ENCODE measurements at regions not wholly inside any gene's neighbourhood (a gene's known extent, or its start where the extent isn't known, plus 50 kb on each side); places are given as distances from the start of the nearest gene placed in this dataset.

DNA sequence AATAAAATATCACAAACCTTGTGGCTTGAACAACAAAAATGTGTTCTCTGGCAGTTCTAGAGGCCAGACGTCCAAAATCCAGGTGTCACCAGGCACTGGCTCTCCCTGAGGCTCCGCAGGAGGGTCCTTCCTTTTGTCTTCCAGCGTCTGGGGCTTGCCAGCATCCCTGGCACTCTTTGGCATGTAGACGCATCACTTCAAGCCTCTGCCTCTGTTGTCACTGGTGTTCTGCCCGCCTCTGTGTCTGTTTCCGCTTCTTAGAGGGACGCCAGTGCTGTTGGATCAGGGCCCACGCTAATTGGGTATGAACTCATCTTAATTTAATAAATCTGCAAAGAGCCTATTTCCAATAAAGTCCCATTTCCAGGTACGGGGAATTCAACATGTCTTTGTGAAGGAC is 273.7 kb upstream of the C1orf174 start:
- FAIRE-seq (no peak), DNase-seq (no peak)
- Histone ChIP-seq H3K4me3 (ENCODE audit: low read length in 3 of 3) (no peak overlapping the region), H3K4me1 (ENCODE audit: control insufficient read depth in 2 of 3, insufficient read depth in 2 of 3, low read depth in 1 of 3, low read length in 3 of 3) (no peaks in the 10 kb centered on the region), H3K36me3 (ENCODE audit: control insufficient read depth in 2 of 3, insufficient read depth in 3 of 3, low read length in 3 of 3) (no peaks in the 10 kb centered on the region), H3K27me3 (ENCODE audit: control insufficient read depth, insufficient read depth, low read length) (no peaks in the 10 kb centered on the region), H3K9me3 (ENCODE audit: control insufficient read depth in 2 of 3, insufficient read depth in 1 of 3, low read length in 3 of 3) (no peaks in the 10 kb centered on the region), H3K9ac (ENCODE audit: low read length in 3 of 3) (no peak overlapping the region), H3K27ac (ENCODE audit: low read depth in 2 of 2, low read length in 2 of 2) (no peak overlapping the region)
- TF ChIP-seq, protein P1, sequence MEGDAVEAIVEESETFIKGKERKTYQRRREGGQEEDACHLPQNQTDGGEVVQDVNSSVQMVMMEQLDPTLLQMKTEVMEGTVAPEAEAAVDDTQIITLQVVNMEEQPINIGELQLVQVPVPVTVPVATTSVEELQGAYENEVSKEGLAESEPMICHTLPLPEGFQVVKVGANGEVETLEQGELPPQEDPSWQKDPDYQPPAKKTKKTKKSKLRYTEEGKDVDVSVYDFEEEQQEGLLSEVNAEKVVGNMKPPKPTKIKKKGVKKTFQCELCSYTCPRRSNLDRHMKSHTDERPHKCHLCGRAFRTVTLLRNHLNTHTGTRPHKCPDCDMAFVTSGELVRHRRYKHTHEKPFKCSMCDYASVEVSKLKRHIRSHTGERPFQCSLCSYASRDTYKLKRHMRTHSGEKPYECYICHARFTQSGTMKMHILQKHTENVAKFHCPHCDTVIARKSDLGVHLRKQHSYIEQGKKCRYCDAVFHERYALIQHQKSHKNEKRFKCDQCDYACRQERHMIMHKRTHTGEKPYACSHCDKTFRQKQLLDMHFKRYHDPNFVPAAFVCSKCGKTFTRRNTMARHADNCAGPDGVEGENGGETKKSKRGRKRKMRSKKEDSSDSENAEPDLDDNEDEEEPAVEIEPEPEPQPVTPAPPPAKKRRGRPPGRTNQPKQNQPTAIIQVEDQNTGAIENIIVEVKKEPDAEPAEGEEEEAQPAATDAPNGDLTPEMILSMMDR (IDR thresholded peaks at IDR 0.05; ENCODE audit: borderline replicate concordance, extremely low read depth, insufficient read depth), result no peak
- intact Hi-C loops (cut with DNase I), result no loop called here

DNA sequence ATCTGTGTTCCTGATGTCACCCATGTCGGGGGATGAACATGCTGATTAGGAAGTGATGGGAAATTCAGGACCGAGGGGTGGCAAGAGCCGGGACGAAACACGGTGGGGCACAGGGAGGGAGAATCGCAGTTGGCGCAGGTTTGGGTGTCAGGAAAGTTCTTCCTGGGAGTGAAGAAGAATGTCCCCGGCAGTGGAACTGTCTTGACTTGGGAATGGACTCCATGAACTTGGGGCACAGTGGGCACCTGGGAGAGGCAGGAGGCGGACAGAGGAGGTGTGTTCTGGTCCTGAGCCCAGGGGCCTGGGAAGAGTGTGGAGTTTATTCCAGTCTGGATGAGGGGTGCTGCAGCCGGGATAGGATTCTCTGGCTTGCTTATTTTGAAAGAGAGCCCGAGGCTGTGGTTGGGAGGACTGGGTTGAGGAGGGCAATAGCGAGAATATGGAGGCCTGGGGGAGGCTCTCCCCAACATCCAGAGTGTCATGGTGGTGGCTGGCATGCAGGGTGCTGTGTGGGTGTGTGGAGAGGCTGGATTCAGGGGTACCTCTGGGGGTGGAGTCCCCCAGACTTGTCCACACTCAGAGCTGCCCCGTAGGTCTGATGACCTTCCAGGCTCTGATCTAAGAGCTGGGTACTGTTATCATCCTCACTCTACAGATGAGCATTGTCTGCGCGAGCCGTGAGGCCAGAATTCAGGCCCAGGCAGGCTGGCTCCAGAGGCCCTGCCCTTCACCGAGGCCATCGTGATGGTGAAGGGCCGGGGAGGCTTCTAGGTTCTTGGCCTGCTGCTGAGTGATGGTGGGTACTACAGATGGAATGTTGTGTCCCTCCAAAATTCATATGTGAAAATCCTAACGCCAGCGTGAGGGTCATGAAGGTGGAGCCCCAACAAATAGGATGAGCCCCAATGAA is 274.5 kb upstream of the C1orf174 start:
- Histone ChIP-seq H3K9ac (ENCODE audit: low read length in 3 of 3) (no peak overlapping the region), H3K9me3 (ENCODE audit: control insufficient read depth in 2 of 3, insufficient read depth in 1 of 3, low read length in 3 of 3) (no peaks in the 10 kb centered on the region), H3K36me3 (ENCODE audit: control insufficient read depth in 2 of 3, insufficient read depth in 3 of 3, low read length in 3 of 3) (no peaks in the 10 kb centered on the region), H3K27ac (ENCODE audit: low read depth in 2 of 2, low read length in 2 of 2) (no peak overlapping the region), H3K4me3 (ENCODE audit: low read length in 3 of 3) (no peak overlapping the region), H3K4me1 (ENCODE audit: control insufficient read depth in 2 of 3, insufficient read depth in 2 of 3, low read depth in 1 of 3, low read length in 3 of 3) (no peaks in the 10 kb centered on the region), H3K27me3 (ENCODE audit: control insufficient read depth, insufficient read depth, low read length) (no peaks in the 10 kb centered on the region)
- TF ChIP-seq, protein P1 (IDR thresholded peaks at IDR 0.05; ENCODE audit: borderline replicate concordance, extremely low read depth, insufficient read depth), result no peak
- no peak for FAIRE-seq
- intact Hi-C loops (cut with DNase I), result no loop called here
- DNase-seq, result no peak

- intact Hi-C loops (cut with DNase I), result no loop called here
- no peak overlapping the region for H3K27ac ChIP-seq (ENCODE audit: low read depth in 2 of 2, low read length in 2 of 2)
- H3K4me1 ChIP-seq (ENCODE audit: control insufficient read depth in 2 of 3, insufficient read depth in 2 of 3, low read depth in 1 of 3, low read length in 3 of 3), result no peaks in the 10 kb centered on the region
- H3K4me3 ChIP-seq (ENCODE audit: low read length in 3 of 3), result no peak overlapping the region
- no peak overlapping the region for H3K9ac ChIP-seq (ENCODE audit: low read length in 3 of 3)
- DNase-seq (no peak), FAIRE-seq (no peak)
- no peaks in the 10 kb centered on the region for H3K9me3 ChIP-seq (ENCODE audit: control insufficient read depth in 2 of 3, insufficient read depth in 1 of 3, low read length in 3 of 3)
- H3K27me3 ChIP-seq (ENCODE audit: control insufficient read depth, insufficient read depth, low read length), result no peaks in the 10 kb centered on the region
- no peaks in the 10 kb centered on the region for H3K36me3 ChIP-seq (ENCODE audit: control insufficient read depth in 2 of 3, insufficient read depth in 3 of 3, low read length in 3 of 3)
- TF ChIP-seq, protein P1 (IDR thresholded peaks at IDR 0.05; ENCODE audit: borderline replicate concordance, extremely low read depth, insufficient read depth), result no peak
These were observed 275.7 kb upstream of the C1orf174 start for GRCh38 chr1:4175566-4176405.

Measured in kidney (tissue), 13 donors.